Posterior vena cava (tissue), 2 donors: ENCODE measurements at regions not wholly inside any gene's neighbourhood (a gene's known extent, or its start where the extent isn't known, plus 50 kb on each side); places are given as distances from the start of the nearest gene placed in this dataset.

Experiments
- DNase-seq: peaks from one replicate; pipeline ENCODE4 v3.0.0-alpha.2; 2020; ENCODE audit warnings: low spot score
- intact Hi-C, 2 donors: fragments of 100-400 bp; cut with DNase I; formaldehyde crosslinking; loops; one replicate each; pipeline versions ENCODE4 v1.14.1 to v1.14.2; 2022 to 2023
- donor health status: DM: yes; HTN: yes; CAD: no.
- donor health status: DM: yes; HTN: yes; CAD: no.

- intact Hi-C loops, result no loop called here
- peak; percentile 97 for DNase-seq
Measured at GRCh38 chr17:81345228-81346089, 49.8 kb upstream of the BAHCC1 start.
